ENCODE measurements at regions not wholly inside any gene's neighbourhood (a gene's known extent, or its start where the extent isn't known, plus 50 kb on each side); places are given as distances from the start of the nearest gene placed in this dataset.

GRCh38 chr13:84658491-84659358 lies 776.5 kb upstream of the SLITRK1 start:
- CTCF ChIA-PET, result no interaction called here
- no peak for DNase-seq (ENCODE audit: extremely low spot score)
- POLR2A ChIA-PET, result no interaction called here
- TF ChIP-seq CTCF (IDR thresholded peaks at IDR 0.05; ENCODE audit: control extremely low read depth, extremely low read depth, low read depth, missing control alignments), result no peak

- ChIA-PET POLR2A (no interaction called here), CTCF (no interaction called here)
Observed at GRCh38 chr13:84655677-84656076, 773.4 kb upstream of the SLITRK1 start.

GRCh38 chr13:84654654-84655275 lies 772.5 kb upstream of the SLITRK1 start:
- TF ChIP-seq CTCF (IDR thresholded peaks at IDR 0.05; ENCODE audit: control extremely low read depth, extremely low read depth, low read depth, missing control alignments), result no peak
- DNase-seq (ENCODE audit: extremely low spot score), result no peak
- ChIA-PET CTCF (no interaction called here), POLR2A (no interaction called here)

More at GRCh38 chr13:84655677-84656076, 773.4 kb upstream of the SLITRK1 start:
- no peak for DNase-seq (ENCODE audit: extremely low spot score)
- TF ChIP-seq CTCF (IDR thresholded peaks at IDR 0.05; ENCODE audit: control extremely low read depth, extremely low read depth, low read depth, missing control alignments), result no peak

- TF ChIP-seq CTCF (IDR thresholded peaks at IDR 0.05; ENCODE audit: control extremely low read depth, extremely low read depth, low read depth, missing control alignments), result no peak
- no peak for DNase-seq (ENCODE audit: extremely low spot score)
- ChIA-PET CTCF (interaction anchor here (0.7 kb wide), 1 partner anchor 9 kb away, joined by 3 read pairs; no protein-coding TSS in a partner anchor), POLR2A (no interaction called here)
Observed at GRCh38 chr13:84653915-84654534, 771.8 kb upstream of the SLITRK1 start.

GRCh38 chr13:84651705-84652104 lies 769.4 kb upstream of the SLITRK1 start:
- no peak for TF ChIP-seq CTCF (IDR thresholded peaks at IDR 0.05; ENCODE audit: control extremely low read depth, extremely low read depth, low read depth, missing control alignments)
- DNase-seq (ENCODE audit: extremely low spot score), result no peak
- ChIA-PET POLR2A (no interaction called here), CTCF (no interaction called here)

GRCh38 chr13:84651288-84651687 lies 769.0 kb upstream of the SLITRK1 start:
- CTCF ChIA-PET, result no interaction called here
- no peak for DNase-seq (ENCODE audit: extremely low spot score)
- no peak for TF ChIP-seq CTCF (IDR thresholded peaks at IDR 0.05; ENCODE audit: control extremely low read depth, extremely low read depth, low read depth, missing control alignments)
- POLR2A ChIA-PET, result no interaction called here

All from GM10248 (cell line).